ENCODE measurements at regions not wholly inside any gene's neighbourhood (a gene's known extent, or its start where the extent isn't known, plus 50 kb on each side); places are given as distances from the start of the nearest gene placed in this dataset.

- Histone ChIP-seq H3K27me3 (ENCODE audit: control insufficient read depth, insufficient read depth, low read length) (no peaks in the 10 kb centered on the region), H3K27ac (ENCODE audit: low read length) (no peak overlapping the region), H3K9me3 (ENCODE audit: control insufficient read depth, low read depth, low read length) (peaks cover 3% of the 10 kb centered on the region), H3K36me3 (ENCODE audit: control insufficient read depth, insufficient read depth, low read length) (no peaks in the 10 kb centered on the region), H3K4me3 (ENCODE audit: low read length) (no peak overlapping the region), H3K4me1 (ENCODE audit: control insufficient read depth, insufficient read depth, low read length) (no peaks in the 10 kb centered on the region)
- DNase-seq, result no peak
- WGBS (ENCODE audit: insufficient coverage, low lambda C conversion rate), result 72% methylated on average over 3 of the region's 10 CpGs
Observed at GRCh38 chr17:54789101-54789880, 111.4 kb upstream of the TOM1L1 start.

DNA sequence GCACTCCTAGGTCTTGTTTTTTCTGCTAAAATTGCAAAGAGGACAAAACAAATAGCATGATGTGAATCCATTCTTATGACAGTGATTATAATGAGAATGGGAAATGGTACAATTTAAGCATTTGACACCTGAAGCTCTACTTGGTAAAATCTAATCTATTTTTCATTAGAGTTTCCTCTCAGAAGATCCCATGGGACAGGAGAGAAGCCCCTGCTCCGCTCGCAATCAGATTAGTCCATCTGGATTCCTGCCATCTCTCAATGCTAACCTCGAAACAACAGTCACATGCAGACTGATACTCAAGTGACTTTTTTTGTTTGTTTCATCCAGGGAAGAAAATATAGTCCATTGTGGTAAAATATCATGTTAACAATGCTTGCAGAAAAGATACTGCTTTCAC lies 107.4 kb upstream of the TOM1L1 start:
- Histone ChIP-seq H3K9me3 (ENCODE audit: control insufficient read depth, low read depth, low read length) (peaks cover under 1% of the 10 kb centered on the region), H3K27ac (ENCODE audit: low read length) (no peak overlapping the region), H3K4me1 (ENCODE audit: control insufficient read depth, insufficient read depth, low read length) (no peaks in the 10 kb centered on the region), H3K27me3 (ENCODE audit: control insufficient read depth, insufficient read depth, low read length) (no peaks in the 10 kb centered on the region), H3K4me3 (ENCODE audit: low read length) (no peak overlapping the region), H3K36me3 (ENCODE audit: control insufficient read depth, insufficient read depth, low read length) (no peaks in the 10 kb centered on the region)
- DNase-seq, result no peak
- no CpG with 5 or more reads among the region's 3 CpGs for WGBS (ENCODE audit: insufficient coverage, low lambda C conversion rate)

GRCh38 chr17:54795046-54795445 lies 105.6 kb upstream of the TOM1L1 start:
- no peak for DNase-seq
- Histone ChIP-seq H3K36me3 (ENCODE audit: control insufficient read depth, insufficient read depth, low read length) (no peaks in the 10 kb centered on the region), H3K4me1 (ENCODE audit: control insufficient read depth, insufficient read depth, low read length) (no peaks in the 10 kb centered on the region), H3K27ac (ENCODE audit: low read length) (no peak overlapping the region), H3K9me3 (ENCODE audit: control insufficient read depth, low read depth, low read length) (no peaks in the 10 kb centered on the region), H3K27me3 (ENCODE audit: control insufficient read depth, insufficient read depth, low read length) (no peaks in the 10 kb centered on the region), H3K4me3 (ENCODE audit: low read length) (no peak overlapping the region)

DNA sequence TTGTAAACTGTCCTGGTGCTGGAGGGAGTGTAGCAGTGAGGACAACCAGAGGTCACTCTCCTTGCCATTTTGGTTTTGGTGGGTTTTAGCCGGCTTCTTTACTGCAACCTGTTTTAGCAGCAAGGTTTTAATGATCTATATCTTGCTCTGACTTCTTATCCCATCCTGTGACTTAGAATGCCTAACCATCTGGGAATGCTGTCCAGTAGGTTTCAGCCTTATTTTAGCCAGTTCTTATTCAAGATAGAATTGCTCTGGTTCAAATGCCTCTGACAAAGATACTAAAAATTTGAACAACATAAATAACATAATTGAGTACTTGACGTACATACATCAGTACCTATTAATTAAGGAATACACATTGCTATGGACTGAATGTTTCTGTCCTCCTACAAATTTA lies 93.3 kb upstream of the TOM1L1 start:
- 100% methylated on average over 1 of the region's 2 CpGs for WGBS (ENCODE audit: insufficient coverage, low lambda C conversion rate)
- Histone ChIP-seq H3K27ac (ENCODE audit: low read length) (no peak overlapping the region), H3K9me3 (ENCODE audit: control insufficient read depth, low read depth, low read length) (no peaks in the 10 kb centered on the region), H3K27me3 (ENCODE audit: control insufficient read depth, insufficient read depth, low read length) (no peaks in the 10 kb centered on the region), H3K36me3 (ENCODE audit: control insufficient read depth, insufficient read depth, low read length) (no peaks in the 10 kb centered on the region), H3K4me3 (ENCODE audit: low read length) (no peak overlapping the region), H3K4me1 (ENCODE audit: control insufficient read depth, insufficient read depth, low read length) (no peaks in the 10 kb centered on the region)
- DNase-seq, result no peak

GRCh38 chr17:54813896-54814295 lies 86.8 kb upstream of the TOM1L1 start:
- no peak for DNase-seq
- 100% methylated on average over 1 of the region's 1 CpG for WGBS (ENCODE audit: insufficient coverage, low lambda C conversion rate)
- Histone ChIP-seq H3K4me1 (ENCODE audit: control insufficient read depth, insufficient read depth, low read length) (no peaks in the 10 kb centered on the region), H3K9me3 (ENCODE audit: control insufficient read depth, low read depth, low read length) (no peaks in the 10 kb centered on the region), H3K36me3 (ENCODE audit: control insufficient read depth, insufficient read depth, low read length) (no peaks in the 10 kb centered on the region), H3K4me3 (ENCODE audit: low read length) (no peak overlapping the region), H3K27ac (ENCODE audit: low read length) (no peak overlapping the region), H3K27me3 (ENCODE audit: control insufficient read depth, insufficient read depth, low read length) (no peaks in the 10 kb centered on the region)

- 80% methylated on average over 1 of the region's 3 CpGs for WGBS (ENCODE audit: insufficient coverage, low lambda C conversion rate)
- no peaks in the 10 kb centered on the region for H3K36me3 ChIP-seq (ENCODE audit: control insufficient read depth, insufficient read depth, low read length)
- no peaks in the 10 kb centered on the region for H3K4me1 ChIP-seq (ENCODE audit: control insufficient read depth, insufficient read depth, low read length)
- no peak overlapping the region for H3K27ac ChIP-seq (ENCODE audit: low read length)
- H3K9me3 ChIP-seq (ENCODE audit: control insufficient read depth, low read depth, low read length), result no peaks in the 10 kb centered on the region
- no peaks in the 10 kb centered on the region for H3K27me3 ChIP-seq (ENCODE audit: control insufficient read depth, insufficient read depth, low read length)
- DNase-seq, result no peak
- H3K4me3 ChIP-seq (ENCODE audit: low read length), result no peak overlapping the region
Observed at GRCh38 chr17:54814371-54814770, 86.3 kb upstream of the TOM1L1 start.

DNA sequence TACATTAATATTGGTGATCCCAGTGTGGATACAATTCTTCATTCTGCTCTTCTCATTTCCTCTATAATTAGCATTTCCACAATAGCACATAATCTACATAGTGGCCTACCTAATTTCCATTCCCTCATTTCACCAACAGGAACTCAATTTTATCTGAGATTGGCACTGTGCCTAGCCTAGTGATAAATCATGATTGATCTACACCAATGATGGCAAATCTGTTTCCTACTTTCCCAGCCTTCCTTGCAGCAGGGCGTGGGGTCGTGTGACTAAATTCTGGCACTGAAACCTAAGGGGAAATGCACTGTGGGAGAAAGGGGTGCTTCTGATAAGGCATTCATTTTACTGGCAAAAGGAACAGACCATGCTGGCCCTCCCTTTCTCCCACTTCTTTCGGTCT lies 66.6 kb upstream of the TOM1L1 start:
- H3K27ac ChIP-seq (ENCODE audit: low read length), result no peak overlapping the region
- no peaks in the 10 kb centered on the region for H3K36me3 ChIP-seq (ENCODE audit: control insufficient read depth, insufficient read depth, low read length)
- no peak for DNase-seq
- whole genome bisulfite sequencing (ENCODE audit: insufficient coverage, low lambda C conversion rate), result 80% methylated on average over 1 of the region's 3 CpGs
- no peaks in the 10 kb centered on the region for H3K27me3 ChIP-seq (ENCODE audit: control insufficient read depth, insufficient read depth, low read length)
- H3K4me1 ChIP-seq (ENCODE audit: control insufficient read depth, insufficient read depth, low read length), result no peaks in the 10 kb centered on the region
- H3K9me3 ChIP-seq (ENCODE audit: control insufficient read depth, low read depth, low read length), result peaks cover 11% of the 10 kb centered on the region
- no peak overlapping the region for H3K4me3 ChIP-seq (ENCODE audit: low read length)

- Histone ChIP-seq H3K4me3 (ENCODE audit: low read length) (no peak overlapping the region), H3K4me1 (ENCODE audit: control insufficient read depth, insufficient read depth, low read length) (no peaks in the 10 kb centered on the region), H3K9me3 (ENCODE audit: control insufficient read depth, low read depth, low read length) (peaks cover 11% of the 10 kb centered on the region), H3K27ac (ENCODE audit: low read length) (no peak overlapping the region), H3K27me3 (ENCODE audit: control insufficient read depth, insufficient read depth, low read length) (no peaks in the 10 kb centered on the region), H3K36me3 (ENCODE audit: control insufficient read depth, insufficient read depth, low read length) (no peaks in the 10 kb centered on the region)
- 100% methylated on average over 1 of the region's 2 CpGs for WGBS (ENCODE audit: insufficient coverage, low lambda C conversion rate)
- no peak for DNase-seq
Observed at GRCh38 chr17:54835015-54835414, 65.6 kb upstream of the TOM1L1 start.

DNA sequence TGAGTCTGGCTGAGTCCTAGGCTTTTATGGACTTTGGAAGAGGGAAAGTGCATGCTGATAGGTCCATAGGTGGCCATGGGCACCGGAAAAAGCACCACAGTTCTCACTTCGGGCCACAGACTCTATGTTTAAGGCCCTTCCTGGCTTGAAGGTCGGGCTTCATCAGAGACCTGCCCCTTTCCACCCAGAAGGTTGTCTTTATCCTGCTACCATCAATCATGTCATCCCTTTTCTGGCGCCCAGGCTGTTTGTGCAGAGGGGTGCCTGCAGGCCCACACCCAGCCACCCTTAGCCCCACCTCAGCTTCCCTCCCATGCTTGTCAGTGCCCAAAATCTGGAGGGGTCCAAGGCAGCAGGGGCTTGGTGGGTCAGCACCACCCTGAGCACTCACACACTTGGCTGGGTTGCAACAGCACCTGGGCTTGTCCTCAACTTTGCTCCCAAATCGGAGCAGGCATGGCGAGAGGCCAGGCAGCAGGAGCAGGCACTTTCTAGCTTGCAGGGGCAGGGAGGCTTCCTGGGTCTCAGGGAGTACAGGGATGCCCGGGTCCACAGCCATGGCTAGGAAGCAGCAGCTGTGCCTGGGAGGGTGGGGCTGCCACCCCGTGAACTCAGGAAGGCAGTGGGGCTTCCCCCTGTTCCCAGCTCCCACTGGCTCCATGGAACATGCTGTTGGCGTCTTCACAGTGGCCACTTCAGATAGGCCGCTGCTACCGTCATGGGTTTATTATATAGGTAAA lies 63.8 kb upstream of the TOM1L1 start:
- DNase-seq, result no peak
- peaks cover 11% of the 10 kb centered on the region for H3K9me3 ChIP-seq (ENCODE audit: control insufficient read depth, low read depth, low read length)
- no peaks in the 10 kb centered on the region for H3K36me3 ChIP-seq (ENCODE audit: control insufficient read depth, insufficient read depth, low read length)
- no peak overlapping the region for H3K4me3 ChIP-seq (ENCODE audit: low read length)
- H3K27me3 ChIP-seq (ENCODE audit: control insufficient read depth, insufficient read depth, low read length), result no peaks in the 10 kb centered on the region
- no CpG with 5 or more reads among the region's 11 CpGs for WGBS (ENCODE audit: insufficient coverage, low lambda C conversion rate)
- H3K4me1 ChIP-seq (ENCODE audit: control insufficient read depth, insufficient read depth, low read length), result no peaks in the 10 kb centered on the region
- no peak overlapping the region for H3K27ac ChIP-seq (ENCODE audit: low read length)

DNA sequence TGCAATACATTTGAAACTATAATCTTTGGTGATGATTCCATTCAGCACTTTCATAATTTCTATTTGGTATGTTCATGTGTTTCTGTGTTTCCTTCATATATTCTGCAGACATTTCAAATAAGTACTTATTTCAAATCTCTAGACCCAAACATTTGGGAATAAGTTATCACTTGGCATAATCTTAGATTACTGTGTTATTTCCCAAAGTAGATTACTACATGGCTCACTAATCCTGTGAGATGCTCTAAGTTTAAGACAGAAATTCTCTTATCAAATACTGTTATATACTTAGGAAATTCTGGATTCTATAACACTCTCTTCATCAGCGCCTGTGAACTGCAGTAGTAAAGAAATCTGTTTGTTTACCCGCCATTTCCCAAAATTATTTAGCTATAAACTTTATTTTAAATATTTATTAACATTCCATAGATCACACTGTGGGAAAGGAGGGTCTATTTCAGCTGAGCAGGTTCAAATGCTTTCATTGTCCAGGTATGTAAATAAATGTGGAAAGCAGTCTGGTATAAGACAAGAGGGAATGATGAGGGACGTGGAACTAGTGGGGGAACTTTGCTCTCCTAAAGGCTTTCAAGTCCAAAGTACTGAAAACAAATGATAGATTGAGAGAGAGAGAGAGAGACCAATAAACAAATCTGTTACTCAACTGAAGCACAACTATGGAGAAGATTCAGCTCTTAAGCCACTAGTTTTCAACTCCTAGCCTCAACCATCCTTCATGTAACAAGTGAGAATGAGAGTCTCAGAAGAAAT lies 61.8 kb upstream of the TOM1L1 start:
- DNase-seq, result no peak
- H3K27ac ChIP-seq (ENCODE audit: low read length), result no peak overlapping the region
- no peak overlapping the region for H3K4me3 ChIP-seq (ENCODE audit: low read length)
- no peaks in the 10 kb centered on the region for H3K27me3 ChIP-seq (ENCODE audit: control insufficient read depth, insufficient read depth, low read length)
- no peaks in the 10 kb centered on the region for H3K36me3 ChIP-seq (ENCODE audit: control insufficient read depth, insufficient read depth, low read length)
- no peaks in the 10 kb centered on the region for H3K4me1 ChIP-seq (ENCODE audit: control insufficient read depth, insufficient read depth, low read length)
- 70% methylated on average over 2 of the region's 3 CpGs for WGBS (ENCODE audit: insufficient coverage, low lambda C conversion rate)
- H3K9me3 ChIP-seq (ENCODE audit: control insufficient read depth, low read depth, low read length), result peaks cover 11% of the 10 kb centered on the region
